WI38 (cell line): ENCODE measurements at regions not wholly inside any gene's neighbourhood (a gene's known extent, or its start where the extent isn't known, plus 50 kb on each side); places are given as distances from the start of the nearest gene placed in this dataset.

Source experiments
- H3K4me3 ChIP-seq: 2 replicates; pipeline ENCODE4 v1.5.1; 2011; ENCODE audit warnings: low read depth, mild to moderate bottlenecking, control low read depth, low read length
- TF ChIP-seq, protein P1 (sequence below): IDR thresholded peaks from 2 replicates; pipeline ENCODE4 v1.5.1; 2012; ENCODE audit warnings: low read depth, mild to moderate bottlenecking, control low read depth, low read length

DNA sequence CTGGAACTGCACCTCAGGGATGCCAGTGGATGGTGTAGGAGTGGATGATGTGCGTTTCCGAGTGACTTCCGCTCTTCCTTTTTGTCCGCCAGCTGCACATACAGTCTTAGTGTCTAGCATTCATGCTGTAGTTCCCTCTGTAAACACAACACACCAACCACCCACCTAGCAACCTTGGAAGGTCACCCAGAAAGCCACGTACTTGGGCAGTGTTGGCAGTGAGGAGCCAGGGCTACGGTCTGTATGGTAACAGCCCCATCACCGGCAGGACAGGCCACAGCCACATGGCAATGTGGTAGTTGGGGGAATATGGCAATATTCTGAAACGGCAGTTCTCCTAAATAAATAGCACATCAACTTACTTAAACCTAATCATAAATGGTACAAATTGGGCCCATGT is 613.5 kb upstream of the MGMT start:
- H3K4me3 ChIP-seq = no peak overlapping the region

DNA sequence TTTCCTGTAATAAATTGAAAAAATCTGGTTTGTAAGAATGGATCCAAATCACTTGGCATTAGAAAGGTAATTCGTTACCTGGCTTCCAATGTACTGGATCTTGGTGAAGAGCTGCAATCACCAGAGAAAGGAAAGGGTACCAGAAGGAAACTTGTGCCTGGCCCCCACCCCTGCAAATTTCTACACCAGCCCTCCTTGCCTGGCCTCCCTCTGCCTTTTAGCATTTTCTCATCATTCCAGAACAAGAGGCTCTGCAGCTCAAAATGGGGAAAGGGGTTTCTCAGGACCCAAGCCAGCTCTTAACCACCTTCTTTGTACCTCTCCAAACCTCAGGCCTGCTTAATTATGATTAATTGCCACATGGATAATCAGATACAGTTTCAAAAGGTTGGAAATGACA is 612.8 kb upstream of the MGMT start:
- TF ChIP-seq, protein P1, sequence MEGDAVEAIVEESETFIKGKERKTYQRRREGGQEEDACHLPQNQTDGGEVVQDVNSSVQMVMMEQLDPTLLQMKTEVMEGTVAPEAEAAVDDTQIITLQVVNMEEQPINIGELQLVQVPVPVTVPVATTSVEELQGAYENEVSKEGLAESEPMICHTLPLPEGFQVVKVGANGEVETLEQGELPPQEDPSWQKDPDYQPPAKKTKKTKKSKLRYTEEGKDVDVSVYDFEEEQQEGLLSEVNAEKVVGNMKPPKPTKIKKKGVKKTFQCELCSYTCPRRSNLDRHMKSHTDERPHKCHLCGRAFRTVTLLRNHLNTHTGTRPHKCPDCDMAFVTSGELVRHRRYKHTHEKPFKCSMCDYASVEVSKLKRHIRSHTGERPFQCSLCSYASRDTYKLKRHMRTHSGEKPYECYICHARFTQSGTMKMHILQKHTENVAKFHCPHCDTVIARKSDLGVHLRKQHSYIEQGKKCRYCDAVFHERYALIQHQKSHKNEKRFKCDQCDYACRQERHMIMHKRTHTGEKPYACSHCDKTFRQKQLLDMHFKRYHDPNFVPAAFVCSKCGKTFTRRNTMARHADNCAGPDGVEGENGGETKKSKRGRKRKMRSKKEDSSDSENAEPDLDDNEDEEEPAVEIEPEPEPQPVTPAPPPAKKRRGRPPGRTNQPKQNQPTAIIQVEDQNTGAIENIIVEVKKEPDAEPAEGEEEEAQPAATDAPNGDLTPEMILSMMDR = no peak

More for the DNA sequence above, 613.5 kb upstream of the MGMT start:
- TF ChIP-seq, protein P1 = no peak

DNA sequence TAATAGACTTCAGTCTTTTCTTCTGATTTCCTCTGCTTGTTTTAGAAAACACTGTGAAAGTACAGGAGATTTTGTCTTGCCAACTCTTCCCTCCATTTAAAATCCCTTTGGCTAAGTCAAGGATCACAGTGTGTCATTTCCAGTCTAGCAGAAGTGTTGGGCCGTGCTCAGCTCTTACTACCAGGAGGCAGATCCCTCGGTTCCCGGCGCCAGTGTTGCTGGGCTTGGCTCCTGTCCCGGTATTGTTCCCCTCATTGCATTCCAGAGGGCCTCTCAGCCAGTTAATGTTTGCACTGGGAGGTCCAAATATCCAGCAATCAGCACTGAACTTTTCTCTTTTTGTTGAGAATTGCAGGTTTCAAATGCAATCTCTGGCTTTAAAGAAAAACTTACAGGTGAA is 612.1 kb upstream of the MGMT start:
- TF ChIP-seq, protein P1 = no peak

More for the DNA sequence above, 612.8 kb upstream of the MGMT start:
- no peak overlapping the region for H3K4me3 ChIP-seq

DNA sequence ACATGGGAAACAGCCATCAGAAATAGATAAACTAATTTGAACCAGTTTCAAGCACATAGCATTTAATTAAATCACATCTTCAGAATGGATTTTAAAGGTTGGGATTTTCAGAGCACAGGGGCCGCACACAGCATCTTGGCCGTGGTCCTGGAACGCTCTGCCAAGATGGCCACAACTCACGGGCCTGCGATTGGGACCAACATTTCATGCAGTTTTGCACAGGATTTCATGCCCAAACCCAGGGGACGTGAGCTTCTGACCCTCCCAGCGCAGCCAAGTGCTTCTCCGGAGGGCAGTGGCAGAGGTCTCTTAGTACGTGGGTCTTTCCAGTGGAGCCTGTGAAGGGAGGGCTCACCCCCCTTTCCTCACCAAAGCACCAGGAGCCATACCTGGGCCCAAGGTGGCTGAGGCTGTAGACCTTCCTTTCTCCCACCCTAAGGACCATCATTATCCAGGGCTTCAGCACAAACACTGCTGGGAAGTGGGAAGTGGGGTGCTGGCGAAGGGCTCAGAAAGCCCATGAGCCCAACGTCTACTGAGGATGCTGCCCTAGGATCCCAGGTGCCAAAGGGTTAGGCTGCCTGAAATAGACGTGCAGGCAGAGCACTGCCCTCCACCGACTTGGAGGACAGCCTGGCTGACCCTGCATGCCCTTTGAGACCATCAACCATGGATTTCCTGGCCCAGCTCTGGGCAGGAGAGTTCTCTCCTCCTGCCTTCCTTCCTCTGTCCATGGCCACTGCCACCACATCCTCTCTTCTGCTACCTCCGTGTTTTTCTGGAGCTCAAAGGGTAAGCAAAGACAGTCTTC is 611.2 kb upstream of the MGMT start:
- TF ChIP-seq, protein P1 = no peak
- H3K4me3 ChIP-seq = no peak overlapping the region

More for the DNA sequence above, 612.1 kb upstream of the MGMT start:
- H3K4me3 ChIP-seq = no peak overlapping the region

DNA sequence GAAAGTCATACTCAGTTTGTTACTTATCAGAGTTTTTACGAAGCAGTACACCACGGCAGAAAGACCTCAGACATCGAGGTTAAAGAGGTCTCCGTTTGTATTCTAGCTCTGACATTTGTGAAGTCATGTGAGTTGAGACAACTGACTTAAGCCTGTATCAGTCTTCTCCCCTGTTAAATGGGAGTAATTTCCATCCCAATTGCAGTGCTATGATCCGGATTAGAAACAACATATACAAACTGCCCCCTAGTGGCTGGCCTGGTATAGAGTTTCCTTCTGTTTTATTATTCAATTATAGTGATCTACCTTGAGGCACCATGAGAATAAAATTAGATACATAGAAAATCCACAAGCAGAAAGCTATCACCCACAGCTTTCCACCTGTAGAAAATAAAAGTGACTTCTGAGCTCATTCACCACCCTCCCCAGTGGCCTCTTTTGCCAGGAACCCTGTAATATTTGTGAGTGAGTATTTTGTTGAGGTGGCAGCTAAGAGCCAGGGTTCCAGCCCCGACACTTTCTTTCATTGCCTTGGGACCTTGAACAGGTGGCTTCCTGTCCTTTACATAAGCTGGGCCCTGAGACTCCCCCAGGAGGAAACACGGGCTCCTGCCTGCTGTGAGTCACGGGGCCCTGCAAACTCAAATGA is 607.2 kb upstream of the MGMT start:
- TF ChIP-seq, protein P1 = no peak
- H3K4me3 ChIP-seq = no peak overlapping the region

DNA sequence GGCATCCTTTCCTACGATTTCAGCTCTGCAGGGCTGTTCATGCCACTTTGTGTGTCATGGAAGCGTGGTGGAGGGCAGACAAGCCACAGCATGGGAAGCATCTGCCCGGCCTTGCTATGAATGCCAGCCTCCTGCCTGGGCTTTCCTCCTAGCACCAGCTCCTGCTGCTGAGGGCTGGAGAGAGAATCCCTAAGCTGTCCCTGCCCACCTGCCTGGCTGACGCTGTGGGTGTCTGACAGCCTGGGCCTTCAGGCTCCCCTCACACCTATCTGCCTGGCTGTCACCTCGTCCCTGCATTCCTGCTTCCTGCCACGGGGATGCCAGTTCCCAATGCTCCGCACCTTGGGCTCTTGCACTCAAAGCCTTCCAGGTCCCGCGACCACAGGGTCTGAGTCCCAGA is 606.5 kb upstream of the MGMT start:
- TF ChIP-seq, protein P1 = no peak
- no peak overlapping the region for H3K4me3 ChIP-seq
